ENCODE measurements at regions not wholly inside any gene's neighbourhood (a gene's known extent, or its start where the extent isn't known, plus 50 kb on each side); places are given as distances from the start of the nearest gene placed in this dataset.

GRCh38 chr1:115203287-115203686 is 114.0 kb upstream of the TSPAN2 start:
- DNase-seq: no peak

DNA sequence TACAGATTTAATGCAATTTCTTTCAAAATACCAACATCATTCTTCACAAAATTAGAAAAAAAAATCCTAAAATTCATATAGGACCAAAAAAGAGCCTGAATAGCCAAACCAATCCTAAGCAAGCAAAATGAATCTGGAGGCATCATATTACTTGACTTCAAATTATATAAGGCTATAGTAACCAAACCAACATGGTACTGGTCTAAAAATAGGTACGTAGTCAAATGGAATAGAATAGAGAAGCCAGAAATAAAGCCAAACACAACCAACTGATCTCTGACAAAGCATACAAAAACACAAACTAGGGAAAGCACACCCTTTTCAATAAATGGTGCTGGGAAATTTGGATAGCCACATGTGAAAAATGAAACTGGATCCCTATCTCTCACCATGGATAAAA is 112.3 kb upstream of the TSPAN2 start:
- no peak for DNase-seq

DNA sequence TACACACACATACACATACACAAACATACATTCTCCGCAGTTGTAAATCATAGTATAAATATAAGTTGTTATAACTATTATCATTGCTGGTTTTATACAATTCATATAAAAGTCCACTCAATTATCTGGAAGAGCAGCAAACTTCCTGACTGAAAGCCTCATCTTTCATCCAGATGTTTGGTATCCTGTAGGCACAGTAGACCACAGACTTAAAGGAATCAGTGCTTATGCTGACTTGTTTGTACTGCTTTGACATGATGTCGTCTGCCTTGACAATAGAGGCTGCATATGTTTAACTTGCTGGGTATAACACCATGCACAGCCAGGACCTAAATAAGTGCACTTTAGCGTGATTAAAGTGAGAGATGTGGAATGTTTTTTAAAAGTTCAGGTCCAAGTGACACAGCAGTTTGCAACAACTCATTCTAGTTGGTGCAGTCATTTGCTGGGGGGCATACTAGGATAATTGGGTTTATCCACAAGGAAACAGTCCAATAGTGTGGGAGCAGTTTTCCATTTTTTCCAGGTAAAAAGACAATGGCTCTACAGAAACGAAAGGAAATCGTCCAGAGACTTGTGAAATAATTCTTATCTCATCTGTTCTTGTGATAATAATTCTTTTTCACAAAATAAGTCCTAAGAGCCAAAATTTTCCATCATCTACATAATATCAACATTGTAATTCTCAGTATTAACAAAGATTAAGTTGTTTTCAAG is 110.3 kb upstream of the TSPAN2 start:
- DNase-seq: no peak

GRCh38 chr1:115198938-115199337 is 109.6 kb upstream of the TSPAN2 start:
- DNase-seq: no peak

GRCh38 chr1:115196296-115196695 is 107.0 kb upstream of the TSPAN2 start:
- DNase-seq: no peak

GRCh38 chr1:115194506-115194905 is 105.2 kb upstream of the TSPAN2 start:
- no peak for DNase-seq

GRCh38 chr1:115193046-115193828 is 103.9 kb upstream of the TSPAN2 start:
- no peak for DNase-seq

GRCh38 chr1:115192200-115192767 is 103.0 kb upstream of the TSPAN2 start:
- DNase-seq: no peak

GRCh38 chr1:115191691-115192090 is 102.4 kb upstream of the TSPAN2 start:
- DNase-seq: no peak

DNA sequence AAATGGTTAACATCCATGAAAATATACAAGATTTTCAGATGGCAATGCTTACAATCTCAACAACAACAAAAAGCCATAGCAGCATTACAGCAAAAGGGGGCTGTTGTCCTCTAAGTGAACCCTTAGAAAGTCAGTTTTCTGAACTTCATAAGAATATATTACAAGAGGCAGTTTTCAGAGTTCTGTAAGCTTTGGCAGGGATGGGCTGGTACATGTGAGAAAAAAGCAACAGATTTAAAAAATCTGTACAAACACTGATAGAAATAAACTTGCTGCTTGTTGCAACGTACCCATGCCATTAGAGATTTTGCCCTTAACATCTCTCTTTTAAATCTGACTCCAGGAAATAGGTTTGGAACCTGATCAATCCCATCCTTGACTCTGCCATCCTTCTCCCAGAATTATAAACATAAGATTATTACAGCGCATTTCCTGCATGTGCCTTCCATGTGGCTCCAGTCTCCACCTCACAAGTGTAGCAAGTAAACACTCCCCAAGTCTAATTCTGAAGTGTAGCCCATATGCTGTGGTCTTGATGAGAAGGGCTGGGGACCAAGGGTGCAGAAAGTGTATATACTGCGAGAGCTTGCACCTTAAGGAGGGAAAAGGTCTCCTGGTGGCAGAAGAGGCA is 101.4 kb upstream of the TSPAN2 start:
- DNase-seq: no peak

DNA sequence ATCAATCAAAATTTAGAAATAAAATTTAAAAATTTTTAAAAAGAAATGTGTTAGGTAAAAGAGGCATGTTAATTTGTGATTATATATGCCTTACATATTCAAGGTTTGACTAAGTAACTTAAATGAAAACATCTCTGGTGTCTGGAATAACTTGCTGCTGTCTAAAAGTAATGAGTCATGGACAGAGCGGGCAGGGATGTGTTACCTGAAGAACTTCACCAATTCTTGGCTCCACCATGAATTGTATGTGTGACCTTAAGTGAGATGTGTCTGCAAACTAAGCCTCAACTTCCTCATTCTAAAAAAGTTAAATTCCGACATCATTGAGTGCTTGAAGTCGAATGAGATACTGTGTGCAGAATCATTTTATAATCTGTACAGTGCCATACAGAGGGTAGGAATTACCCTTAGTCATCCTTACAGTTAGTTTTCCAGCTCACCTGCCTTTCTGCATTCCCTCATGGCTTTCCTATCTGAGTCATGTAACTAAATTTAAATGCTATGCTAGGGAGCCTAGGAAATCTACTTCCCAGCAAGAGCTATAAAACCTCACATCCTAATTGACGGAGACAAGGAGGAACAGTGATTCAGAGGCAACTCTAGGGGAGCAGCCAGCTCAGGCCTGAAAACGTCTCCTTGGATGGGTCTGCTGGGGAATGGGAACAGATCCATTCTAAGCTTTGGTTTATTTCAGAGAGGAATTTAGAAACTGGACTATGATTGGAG is 100.7 kb upstream of the TSPAN2 start:
- DNase-seq: peak; percentile 7

- DNase-seq: no peak
Observed at GRCh38 chr1:115188680-115189395, 99.5 kb upstream of the TSPAN2 start.

DNA sequence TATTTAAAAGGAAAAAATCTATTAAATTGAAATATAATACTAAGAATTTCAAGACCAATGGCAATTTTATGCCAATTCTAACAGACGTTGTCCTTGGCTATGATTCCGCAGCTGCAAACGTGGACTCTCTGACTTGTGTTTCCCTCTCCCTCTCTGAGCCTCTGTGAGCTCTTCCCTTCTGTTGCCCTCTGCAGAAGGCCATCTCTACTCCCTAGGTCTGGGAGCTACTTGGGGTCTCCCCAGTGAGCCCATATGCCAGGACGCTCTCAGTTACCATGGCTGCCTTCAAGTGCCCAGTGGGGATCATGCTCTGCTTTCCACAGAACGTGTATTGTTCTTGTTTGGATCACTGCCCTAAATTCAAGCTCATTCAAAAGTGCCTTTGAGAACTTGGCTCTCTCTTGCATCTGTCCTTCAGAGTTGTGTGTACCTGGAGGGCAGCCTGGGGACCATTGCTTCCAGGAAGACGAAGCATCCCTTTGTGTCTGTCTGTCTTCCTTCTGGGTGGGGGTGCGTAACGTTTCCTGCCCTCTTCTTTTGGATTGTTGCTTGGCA is 97.5 kb upstream of the TSPAN2 start:
- DNase-seq: no peak

DNA sequence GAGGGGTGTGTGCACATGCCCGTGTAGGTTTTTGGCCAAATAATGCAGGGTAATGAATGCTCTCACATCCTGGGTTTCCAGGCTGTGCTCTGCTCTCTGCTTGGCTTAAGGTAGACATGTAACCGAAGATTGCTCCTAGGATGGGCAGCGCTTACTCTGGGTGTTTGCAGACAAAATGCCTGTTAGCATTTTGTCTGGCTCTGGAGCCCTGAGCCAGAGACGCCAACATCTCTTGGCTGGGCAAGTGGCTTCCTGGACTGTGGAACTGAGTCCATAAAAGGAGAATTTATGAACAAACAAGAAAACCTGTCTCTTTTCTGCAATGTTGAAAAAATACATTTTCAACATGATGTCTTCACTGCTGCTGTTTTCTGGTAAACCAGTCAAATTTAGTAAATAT is 96.0 kb upstream of the TSPAN2 start:
- no peak for DNase-seq

DNA sequence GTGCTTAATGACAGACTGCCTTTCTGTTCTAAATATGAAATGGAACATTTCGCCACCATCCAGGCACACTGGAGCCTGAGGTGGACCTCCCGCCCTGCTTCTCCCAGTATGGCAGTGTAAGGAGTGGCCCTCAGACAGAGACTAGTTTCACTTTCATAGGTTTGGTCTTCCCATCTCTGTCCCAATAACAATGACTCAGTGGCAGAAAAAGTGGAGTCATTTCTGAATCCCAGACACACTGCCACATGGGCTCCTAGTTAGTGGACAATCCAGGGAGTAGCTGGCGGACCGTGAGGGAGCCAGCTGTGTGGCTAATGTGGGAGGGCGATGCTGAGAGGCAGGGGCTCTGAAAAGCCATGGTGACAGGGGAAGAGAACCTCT is 95.6 kb upstream of the TSPAN2 start:
- DNase-seq: no peak

DNA sequence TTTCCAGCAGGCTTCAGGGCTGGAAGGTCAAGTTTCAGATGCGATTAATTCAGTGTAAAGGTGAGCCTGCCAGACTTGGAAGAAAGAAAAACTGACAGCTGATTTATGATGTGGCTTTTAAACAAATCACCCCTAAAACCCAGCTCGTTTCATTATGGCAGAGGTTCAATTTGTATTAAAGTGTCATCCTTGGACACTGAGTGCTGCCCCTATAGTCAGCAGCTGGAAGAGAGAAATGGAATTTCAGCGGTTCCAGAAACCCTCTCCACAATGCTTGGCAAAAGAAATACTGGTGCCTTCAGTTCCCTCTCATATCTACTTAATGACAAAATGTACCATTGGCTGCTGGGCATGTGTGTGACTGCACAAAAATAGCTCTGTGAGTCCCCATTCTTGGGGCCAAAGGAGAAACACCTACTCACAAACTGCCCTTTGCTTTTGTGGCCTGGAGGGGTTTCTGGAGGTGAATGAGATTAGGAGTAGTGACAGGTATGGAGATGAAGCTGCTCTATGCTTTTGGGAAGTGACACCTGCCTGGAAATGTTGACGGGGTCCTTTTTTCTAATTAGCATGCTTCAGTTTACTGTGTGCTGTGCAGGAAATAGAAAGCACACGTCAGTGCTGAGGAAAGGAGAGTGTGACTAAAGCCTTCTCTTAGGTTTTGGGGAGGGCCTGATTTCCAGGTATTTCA is 95.1 kb upstream of the TSPAN2 start:
- no peak for DNase-seq

DNA sequence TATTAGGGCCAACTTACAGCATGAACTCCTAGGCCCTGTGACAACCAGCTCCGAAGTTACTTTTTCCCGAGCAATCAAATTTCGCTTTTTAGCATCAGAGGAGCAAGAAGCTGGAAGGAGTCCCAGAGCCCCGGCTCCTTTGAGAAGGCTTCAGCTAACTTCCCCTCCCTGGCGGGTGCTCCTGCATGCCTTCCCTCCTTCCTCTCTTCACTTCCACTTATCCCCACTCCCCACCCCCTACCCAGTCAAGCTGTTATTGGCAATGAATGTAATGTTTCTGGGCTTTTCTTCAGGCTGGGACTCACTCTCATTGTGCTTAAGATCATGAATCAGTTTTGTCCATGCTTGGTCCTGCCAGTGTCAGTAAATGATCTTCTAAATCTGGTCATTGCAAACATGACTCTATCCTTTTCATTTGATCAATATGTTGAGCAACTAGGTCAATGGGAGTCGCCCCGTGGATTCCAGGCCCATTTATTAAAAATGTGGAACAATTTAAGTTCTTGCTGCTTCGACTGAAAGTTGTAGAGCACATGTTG is 94.5 kb upstream of the TSPAN2 start:
- DNase-seq: no peak

- DNase-seq: no peak
Observed at GRCh38 chr1:115183158-115183557, 93.9 kb upstream of the TSPAN2 start.

GRCh38 chr1:115182012-115182715 is 92.9 kb upstream of the TSPAN2 start:
- DNase-seq: no peak

DNA sequence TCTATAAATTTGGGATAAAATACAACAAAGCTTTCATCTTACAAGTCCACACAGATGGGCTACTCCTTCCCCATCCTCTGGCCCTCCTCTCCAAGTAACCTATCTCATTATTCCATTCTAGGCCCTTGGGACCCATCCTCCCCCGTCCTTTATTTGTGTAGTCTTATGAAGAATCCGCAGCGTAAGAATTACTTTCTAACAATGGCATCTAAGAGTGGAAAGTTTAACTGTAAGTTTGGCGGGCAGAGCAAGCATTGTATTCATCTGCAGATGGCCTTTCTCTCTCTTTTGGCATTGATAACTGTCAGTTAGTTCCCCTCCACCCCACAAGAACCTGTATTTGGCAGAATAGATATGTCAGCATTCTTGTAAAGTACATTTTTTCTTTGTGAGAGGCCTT is 91.9 kb upstream of the TSPAN2 start:
- DNase-seq: no peak
